HG03342 (cell line): ENCODE measurements at regions not wholly inside any gene's neighbourhood (a gene's known extent, or its start where the extent isn't known, plus 50 kb on each side); places are given as distances from the start of the nearest gene placed in this dataset.

Experiments used
- ATAC-seq: cut with Tn5 transposase; IDR thresholded peaks from one replicate; pipeline ENCODE4 v1.9.1; 2021; ENCODE audit warnings: mild to moderate bottlenecking, moderate library complexity; ENCODE audit not compliant: unreplicated experiment

DNA sequence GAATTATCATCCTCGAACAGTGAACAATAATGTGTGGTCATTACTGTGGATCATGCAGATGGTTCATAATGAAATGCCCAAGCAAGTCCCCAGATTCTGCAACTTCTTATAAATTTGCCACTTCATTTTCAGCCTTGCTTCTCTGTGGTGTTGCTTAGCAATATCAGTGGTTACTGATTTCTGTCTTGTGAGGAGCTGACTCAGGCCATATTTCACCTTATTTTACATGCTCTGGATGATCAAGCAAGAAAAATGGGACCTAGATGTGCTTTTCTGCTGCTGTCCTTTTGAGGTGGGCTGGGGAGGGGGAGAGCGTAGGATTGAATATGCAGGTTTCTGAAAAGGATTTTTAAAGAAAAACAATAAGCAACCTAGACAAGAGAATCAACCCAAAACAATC lies 188.3 kb downstream of the SLC24A2 start:
- ATAC-seq, result no peak

DNA sequence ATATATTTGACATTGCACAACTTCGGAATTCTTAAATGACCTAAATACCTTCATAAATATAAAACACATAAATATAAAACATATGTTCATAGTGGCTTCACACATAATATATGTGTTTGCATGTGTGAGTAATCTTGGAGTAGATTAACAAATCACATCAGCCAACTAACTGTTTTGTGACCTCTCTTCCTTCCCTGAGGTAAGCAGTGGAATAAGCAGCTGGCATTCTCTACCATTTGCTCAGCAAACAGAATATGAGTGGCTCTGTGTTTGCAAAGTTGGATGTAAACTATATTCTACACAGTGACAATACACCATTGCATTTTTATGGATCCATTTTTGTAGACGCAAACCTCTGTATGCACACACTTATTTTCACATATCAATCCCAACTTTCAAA lies 189.9 kb downstream of the ACER2 start:
- ATAC-seq, result no peak

DNA sequence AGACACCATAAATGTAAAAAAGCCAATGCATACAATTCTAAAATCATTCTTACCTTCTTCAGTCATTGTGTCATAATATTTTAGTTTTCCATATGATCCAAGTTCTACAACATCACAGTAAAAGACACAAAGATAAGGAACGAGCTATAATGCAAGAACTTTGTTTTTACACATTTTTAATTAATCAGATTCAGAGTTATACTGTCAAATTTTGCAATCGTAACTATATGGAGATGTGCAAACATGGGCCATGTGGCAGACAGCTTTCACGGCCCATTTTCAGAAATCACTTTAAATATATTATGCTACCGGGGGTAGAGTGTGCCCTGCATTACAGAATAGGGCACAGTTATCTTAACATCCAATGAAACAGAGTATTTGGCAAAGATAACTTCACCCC lies 188.4 kb downstream of the ACER2 start:
- ATAC-seq, result no peak

DNA sequence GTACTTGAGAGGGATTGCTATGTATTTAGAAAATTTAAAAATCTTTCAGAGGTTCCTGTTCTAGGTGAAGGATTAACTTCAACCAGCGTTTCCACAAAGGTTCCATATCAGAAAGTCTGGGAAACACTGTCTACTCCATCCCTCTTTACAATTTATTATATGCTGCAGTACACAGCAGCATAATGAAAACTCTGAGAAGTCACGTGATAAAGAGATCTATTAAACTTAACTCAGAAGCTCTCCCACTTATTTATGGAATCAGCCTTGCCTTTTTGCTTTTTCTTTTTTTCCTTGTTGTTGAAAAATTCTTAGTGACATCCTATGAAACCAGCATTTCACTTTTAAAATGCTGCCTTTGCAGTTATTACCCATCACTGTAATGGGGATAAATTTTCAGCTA lies 186.2 kb downstream of the ACER2 start:
- no peak for ATAC-seq

DNA sequence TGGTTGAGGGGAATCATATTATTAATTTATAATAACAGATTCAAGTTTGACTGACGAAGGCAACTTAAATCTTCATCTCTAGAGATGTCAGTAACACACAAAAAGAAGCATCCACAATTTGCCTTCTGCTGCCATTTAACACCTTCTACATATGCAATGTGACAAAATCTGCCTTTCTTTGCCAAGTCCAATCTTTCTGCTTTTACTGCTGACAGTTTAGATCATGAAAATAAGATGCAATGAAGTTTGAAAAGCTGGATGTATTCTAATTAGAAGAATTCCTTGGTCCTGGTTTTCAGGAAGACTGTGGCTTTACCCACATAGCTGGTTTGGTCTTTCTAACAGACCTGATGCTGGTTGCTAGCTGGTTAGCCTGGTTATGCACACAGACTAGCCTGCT lies 178.9 kb downstream of the ACER2 start:
- ATAC-seq, result no peak

DNA sequence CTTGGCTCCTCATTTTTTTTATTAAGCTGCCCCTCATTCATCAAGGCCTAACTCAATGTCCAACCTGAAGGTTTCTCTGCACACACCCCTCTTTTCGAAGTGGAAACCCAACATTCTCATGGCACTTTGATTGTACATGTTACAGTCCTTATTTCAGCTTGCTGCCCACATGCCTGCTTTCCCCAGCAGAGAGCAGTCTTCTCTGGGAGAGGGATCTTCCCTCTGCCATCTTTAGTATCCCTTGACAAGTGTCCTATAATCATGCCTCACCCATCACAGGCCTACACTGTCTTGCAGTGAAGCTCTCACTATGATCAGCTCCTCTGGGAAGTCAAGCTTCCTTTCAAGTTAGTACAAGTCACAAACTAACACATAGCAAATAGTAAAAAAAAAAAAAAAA lies 175.1 kb downstream of the ACER2 start:
- no peak for ATAC-seq

DNA sequence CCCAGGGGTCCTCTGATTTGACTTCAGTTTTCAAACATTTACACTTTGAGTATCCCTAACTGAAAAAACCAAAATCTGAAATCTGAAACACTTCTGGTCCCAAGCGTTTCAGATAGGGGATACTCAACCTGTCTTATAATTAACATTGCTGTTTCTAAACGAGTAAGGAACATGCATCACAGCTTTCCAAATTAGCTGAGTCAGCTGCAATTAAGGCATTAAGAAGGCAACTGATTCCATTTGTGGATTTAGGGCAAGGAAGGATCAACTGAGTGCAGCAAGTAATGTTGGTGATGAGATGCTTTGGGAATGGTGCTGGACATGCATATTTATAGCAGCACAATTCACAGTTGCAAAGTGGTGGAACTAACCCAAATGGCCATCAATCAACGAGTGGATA lies 168.6 kb downstream of the ACER2 start:
- no peak for ATAC-seq

DNA sequence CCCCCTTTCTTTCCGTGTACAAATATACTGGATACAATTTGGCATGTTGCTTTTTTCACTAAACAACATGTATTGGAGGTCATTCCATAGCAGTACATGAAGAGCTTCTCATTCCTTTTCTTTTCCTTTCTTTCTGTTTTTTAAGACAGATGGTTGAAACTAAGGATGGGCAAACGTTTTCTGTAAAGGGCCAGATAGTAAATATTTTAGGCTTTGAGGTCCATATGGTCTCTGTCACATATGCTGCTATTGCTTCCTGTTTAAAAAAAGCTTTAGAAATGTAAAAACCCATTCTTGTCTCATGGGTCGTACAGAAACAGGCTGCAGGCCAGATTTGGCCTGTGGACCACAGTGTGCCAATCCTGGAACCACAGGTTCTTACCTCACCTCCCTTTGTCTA lies 160.1 kb downstream of the ACER2 start:
- no peak for ATAC-seq

DNA sequence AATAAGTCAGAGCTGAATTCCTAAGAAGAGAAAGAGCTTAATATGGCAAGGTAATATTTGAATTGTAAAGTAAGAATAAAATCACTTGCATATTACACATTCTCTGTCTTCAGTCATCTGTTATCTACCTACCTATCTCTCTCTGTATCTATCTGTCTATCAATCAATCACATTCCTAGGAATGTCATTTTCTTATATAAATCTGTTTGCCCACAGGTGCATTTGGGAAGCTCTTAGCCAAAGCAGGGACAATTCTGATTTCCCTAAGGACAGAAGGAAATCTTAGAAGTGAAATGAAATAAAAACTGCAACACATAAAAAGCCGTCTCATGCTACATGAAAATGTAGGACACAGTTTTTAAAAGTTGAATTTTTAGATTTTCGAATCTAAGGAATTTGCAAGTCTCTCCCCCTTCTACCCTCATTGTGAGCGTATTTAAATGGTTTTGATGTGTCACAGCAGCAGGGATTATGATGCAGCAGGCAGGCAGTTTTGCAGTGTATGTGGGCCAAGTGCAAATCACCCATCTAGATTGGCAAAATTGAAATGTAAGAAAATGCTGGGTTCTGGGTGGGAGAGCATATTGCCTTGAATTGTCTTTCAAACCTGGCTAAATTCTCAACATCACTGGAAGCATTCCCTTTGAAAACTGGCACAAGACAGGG lies 155.7 kb downstream of the ACER2 start:
- no peak for ATAC-seq

DNA sequence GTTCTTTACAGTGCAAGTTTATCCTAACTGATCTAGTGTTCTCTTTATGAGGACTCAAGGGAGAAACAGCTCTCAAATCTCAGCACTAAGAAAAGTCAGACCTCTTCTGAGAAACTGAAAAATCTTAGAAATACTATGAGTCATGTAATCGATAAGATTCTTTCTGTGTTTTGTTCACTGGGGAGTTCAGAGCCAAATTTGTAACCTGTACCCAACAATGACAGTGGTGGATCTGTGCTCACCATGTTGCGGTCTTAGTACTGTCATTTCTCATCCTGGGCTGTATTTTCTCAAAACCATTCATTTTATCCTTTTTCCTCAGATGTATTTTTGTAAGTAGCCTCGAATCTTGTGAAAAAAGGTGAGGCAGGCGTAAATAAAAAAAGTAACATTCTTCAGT lies 146.4 kb downstream of the ACER2 start:
- no peak for ATAC-seq

DNA sequence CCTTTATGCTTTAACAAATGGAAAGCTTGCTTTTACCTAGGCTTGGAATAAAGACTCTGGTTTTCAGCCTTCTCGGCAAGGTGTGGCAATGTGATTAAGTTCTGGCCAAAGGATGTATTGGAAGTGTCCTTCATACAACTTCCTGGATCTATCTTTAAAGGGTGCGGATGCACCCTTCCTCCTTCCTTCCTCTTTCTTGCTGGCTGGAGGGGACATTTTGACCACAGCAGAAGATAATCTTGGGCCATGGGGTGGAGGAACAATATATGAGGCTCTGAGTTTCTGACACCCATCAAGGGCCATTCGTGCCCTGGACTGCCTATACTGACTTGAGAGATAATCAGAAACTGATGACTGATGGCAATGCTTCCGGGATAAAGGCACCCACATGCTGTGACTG lies 145.7 kb downstream of the ACER2 start:
- no peak for ATAC-seq

DNA sequence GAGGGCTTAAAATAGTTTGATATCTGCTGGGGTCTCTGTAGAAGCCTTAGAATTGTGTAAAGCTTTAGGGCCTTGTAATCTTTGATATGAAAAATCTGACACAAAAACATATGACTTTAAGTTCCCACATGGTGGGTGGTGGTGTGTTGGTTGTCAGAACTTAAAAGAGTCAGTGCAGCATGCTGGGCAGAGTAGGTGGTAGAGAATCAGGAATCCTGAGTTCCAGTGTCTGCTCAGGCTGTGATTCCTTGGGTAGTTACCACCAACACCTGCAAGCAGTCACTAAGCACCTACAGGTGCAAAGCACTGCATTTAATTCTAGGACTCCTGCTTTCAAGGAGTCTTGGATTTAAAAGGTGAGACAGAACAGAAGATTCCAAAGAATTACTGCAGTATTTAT lies 144.6 kb downstream of the ACER2 start:
- ATAC-seq, result no peak

DNA sequence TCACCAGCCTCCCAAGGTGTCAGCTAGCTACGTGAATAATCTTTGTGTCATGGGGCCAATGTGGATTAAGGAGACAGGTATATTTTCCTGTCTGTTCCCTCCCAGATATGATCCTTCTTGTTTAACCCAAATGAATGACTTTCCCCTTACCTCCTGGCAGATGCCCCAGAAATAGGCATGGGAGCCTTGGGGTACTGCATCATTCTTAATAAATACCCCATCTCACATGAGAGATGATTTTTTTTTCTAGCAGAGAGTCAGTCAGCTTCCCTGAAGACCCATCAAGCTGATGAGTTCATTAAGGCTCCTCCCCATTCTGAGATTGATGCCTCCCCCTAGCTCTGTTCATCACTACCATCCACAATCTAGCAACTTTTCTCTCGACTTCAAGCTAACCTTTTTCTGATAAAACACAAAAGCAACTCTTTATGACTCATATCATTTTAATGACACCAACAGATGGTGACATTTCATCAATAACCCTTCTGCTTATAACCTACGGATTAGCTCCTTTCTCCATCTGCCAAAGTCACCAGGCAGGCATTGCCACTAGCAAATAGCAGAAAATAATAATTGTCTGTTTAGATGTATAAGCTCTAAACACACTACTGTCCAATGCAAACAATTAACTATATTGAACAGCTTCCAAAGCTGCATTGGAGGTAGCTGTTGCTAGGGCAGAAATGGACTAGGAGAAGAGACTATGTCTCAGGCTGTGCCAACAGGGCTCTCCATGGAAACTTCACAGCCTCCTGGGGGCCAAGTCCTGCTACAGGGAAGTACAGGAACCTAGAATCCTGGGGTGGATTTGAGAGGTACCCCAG lies 143.7 kb downstream of the ACER2 start:
- ATAC-seq, result no peak

DNA sequence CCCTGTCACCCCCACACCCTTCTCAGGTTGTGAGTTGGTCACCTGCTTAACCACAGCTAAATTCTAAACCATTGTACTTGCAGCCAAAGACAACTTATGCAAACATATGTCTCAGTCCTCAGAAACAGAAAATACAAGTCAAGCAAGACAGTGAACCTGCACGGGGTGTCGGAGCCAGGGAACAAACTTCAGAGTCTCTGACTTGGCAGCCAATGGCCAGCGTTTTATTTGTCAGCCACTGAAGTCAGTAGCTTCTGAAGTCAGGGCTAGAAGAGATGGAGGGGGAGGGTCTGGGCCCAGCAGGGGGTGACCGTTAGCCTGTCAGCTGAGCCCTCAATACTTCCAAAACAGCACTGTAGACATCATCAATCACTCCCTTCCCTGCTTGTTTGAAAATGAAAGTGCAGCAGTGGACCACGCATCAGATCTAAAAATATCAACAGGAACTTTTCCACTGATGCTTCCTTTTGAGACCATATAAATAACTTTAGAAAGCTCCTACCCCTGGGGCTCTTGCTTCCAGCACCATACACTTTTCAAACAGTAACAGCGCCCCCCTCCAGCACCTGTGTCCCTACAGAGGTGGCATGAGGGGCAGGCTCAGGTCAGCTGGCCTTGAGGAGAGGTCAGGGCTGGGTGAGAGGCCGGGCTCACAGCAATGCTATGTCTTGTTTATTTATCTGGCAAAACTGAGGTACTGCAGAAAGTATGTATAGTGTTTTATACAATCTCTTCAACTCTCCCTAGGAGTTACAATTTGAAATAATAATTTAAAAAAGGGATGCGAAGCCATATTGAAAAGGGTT lies 142.5 kb downstream of the ACER2 start:
- ATAC-seq, result peak; percentile 54

DNA sequence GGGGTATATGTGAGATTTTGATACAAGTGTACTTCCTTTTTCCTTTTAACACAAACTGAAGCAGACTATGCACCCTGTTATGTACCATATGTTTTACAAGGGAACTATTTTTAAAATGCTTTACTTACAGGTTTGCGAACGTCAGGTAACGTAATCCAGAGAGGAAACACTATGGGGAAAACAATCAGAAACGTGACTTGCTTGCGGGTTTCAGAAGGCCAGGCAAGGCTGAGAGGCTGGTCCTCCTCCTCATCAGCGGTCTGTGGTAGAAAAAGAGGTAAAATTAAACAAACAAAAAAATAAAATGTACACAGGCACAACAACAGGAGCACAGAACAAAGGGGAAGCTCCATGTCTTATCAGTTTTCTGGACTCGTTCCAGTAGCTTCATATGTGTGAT lies 141.2 kb downstream of the ACER2 start:
- ATAC-seq, result no peak

DNA sequence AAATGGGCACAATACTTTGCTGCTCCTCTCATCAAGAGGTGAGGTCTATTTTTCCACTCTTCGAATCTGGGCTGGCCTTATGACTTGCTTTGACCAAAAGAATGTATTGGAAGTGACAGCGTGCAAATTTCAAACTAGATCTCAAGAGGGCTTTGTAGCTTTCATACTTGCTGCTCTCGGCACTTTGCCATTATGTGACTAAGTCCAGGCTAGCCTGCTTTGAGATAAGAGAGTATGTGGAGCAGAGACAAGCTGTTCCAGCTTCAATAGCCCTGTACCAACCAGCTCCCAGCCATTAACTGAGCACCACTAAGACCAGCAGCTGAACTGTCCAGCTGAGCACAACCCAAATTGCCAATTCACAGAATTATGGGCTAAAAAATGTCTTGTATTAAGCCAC lies 124.6 kb downstream of the ACER2 start:
- no peak for ATAC-seq

DNA sequence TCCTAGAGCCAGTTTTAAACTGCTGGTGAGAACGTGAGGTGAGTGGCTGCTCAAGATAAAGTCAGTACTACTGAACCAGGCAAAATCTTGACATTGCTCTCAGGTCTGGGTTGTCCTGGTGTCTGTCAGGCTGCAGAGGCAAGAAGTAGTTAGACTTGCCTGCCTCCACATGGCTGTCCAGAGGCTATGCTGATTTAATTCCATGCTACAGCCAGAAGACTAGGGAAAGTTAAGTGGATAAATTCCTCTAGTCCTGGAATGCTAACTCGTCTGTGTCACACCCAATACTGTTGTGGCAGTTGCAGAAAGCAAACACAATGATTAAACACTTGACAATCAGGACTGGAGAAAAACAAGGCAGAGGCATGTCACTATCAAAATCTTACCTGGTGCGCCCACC lies 118.9 kb downstream of the ACER2 start:
- no peak for ATAC-seq

DNA sequence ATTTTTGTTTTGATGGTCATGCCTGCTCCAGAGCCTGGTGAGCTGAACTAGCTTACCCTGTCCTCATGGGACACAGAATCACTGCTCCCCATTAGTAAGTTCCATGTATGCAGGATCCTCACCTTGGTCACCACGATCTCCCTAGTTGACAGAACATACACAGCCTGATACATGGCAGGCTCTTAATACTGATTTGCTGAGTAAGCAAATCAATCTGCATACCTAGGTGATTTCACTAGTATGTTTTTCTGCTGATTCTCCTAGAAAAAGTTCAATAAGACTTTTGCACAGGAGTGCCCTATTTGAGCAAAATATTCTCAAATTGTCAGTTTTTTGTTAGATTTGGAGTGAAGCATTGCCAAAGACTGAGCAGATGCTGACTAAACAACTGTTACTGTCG lies 113.7 kb downstream of the ACER2 start:
- ATAC-seq, result no peak

DNA sequence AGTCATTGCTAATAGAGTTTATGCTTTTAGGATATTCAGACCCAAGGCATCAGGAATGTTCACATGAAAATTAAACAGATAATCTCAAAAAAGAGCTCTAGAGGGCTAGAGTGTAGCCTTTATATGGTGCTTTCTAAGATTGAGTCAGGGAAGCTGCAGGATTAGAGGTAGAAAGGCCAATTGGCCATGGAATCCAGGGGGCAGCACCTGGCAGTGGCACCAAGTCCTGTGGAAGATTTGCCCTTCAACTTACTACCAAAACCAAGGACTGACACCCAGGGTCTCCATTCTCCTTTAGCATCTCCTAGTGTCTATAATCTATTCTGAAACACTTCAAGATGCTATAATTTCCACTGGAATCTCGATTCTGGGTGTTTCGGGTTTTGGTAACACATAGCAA lies 112.4 kb downstream of the ACER2 start:
- no peak for ATAC-seq

DNA sequence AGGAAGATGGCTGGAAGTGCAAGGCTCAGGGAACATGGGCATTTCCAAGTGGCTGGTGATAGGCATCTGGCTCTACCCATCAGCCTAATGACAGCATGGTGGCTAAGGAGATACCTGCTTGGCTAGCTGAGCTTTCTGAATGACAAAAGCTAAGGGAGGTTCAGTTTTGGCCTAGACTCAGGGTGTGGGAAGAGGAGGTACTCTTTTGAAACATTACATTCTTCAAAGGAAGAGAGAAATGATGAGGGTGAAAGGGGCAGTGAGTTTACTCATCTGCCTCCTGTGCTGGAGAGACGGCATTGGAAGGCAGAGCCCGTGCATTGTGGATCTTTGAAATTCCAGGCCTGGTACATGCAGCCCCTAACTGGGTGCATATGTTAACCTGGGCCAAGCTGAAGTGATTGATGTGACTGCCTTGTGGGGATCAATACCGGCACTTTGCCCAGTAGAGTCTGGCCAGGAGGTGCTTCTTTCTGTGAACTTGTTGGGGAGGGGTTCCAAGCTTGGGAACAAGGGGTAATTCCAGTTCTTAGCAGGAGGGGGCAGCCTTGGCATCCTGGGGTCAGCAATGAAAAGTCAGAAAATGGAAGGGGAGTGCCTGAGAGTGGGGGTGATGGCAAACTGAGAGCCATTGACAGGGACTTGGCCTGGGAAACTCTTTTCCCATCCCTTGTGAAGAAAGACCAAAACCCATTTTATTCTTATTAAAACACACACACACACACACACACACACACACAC lies 108.6 kb downstream of the ACER2 start:
- ATAC-seq, result peak; percentile 52

DNA sequence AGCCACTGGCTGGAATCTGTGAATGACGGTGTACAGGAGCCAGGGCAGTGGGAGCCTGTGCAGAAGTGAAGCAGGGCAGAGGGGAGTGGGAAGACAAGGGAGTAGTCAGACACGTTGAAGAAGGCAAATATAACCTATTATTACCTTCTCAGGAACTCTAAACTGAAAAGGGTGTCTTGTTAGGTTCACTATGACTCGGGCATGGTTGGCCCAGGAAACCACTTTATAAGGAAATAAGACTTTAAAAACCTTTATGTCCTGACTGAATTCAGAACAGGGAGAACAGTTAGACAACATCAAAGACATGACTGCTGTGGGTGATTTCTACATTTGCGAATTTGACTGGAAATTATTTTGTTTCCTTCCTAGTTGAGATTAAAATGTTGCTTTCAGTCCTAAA lies 107.5 kb downstream of the ACER2 start:
- ATAC-seq, result no peak
